Liver (tissue), 8 donors: ENCODE measurements at regions not wholly inside any gene's neighbourhood (a gene's known extent, or its start where the extent isn't known, plus 50 kb on each side); places are given as distances from the start of the nearest gene placed in this dataset.

Source experiments
- DNase-seq: peaks from one replicate; pipeline ENCODE4 v3.0.0-alpha.2; 2017; ENCODE audit warnings: low spot score
- H3K27ac ChIP-seq, 2 donors: one replicate each; pipeline ENCODE4 v1.7.0; 2013; ENCODE audit warnings: inconsistent platforms in 2 of 2, low read length in 2 of 2, control low read depth in 1 of 2, low read depth in 1 of 2, mild to moderate bottlenecking in 1 of 2
- H3K27me3 ChIP-seq, 4 donors: one replicate each; pipeline versions ENCODE4 v1.6.1 to v1.7.0; 2013; ENCODE audit warnings: low read length in 3 of 4, inconsistent platforms in 1 of 4, mild to moderate bottlenecking in 1 of 4, moderate library complexity in 1 of 4; ENCODE audit not compliant: control insufficient read depth in 4 of 4, insufficient read depth in 4 of 4
- H3K36me3 ChIP-seq, 4 donors: one replicate each; pipeline versions ENCODE4 v1.6.1 to v1.7.0; 2013; ENCODE audit warnings: low read length in 3 of 4, mild to moderate bottlenecking in 3 of 4, low read depth in 1 of 4, moderate library complexity in 1 of 4; ENCODE audit not compliant: control insufficient read depth in 4 of 4, insufficient read depth in 3 of 4
- H3K4me1 ChIP-seq, 4 donors: one replicate each; pipeline versions ENCODE4 v1.6.1 to v1.7.0; 2013; ENCODE audit warnings: low read length in 3 of 4, mild to moderate bottlenecking in 3 of 4, moderate library complexity in 1 of 4; ENCODE audit not compliant: control insufficient read depth in 4 of 4, insufficient read depth in 4 of 4
- H3K4me3 ChIP-seq, 3 donors: one replicate each; pipeline versions ENCODE4 v1.6.1 to v1.7.0; 2013; ENCODE audit warnings: low read length in 3 of 3, control low read depth in 1 of 3, low read depth in 1 of 3, mild to moderate bottlenecking in 1 of 3
- H3K9ac ChIP-seq, 2 donors: one replicate each; pipeline ENCODE4 v1.7.0; 2013; ENCODE audit warnings: low read length in 2 of 2, mild to moderate bottlenecking in 2 of 2, moderate library complexity in 2 of 2, control low read depth in 1 of 2, low read depth in 1 of 2
- H3K9me3 ChIP-seq, 4 donors: one replicate each; pipeline versions ENCODE4 v1.6.1 to v1.7.0; 2013; ENCODE audit warnings: low read length in 3 of 4; ENCODE audit not compliant: control insufficient read depth in 4 of 4
- ATF3 ChIP-seq: IDR thresholded peaks from 2 replicates; pipeline ENCODE4 v1.6.1; 2016; ENCODE audit warnings: antibody characterized with exemption
- CTCF ChIP-seq: fragments of 150-350 bp; IDR thresholded peaks from 2 replicates; pipeline ENCODE4 v1.5.1; 2017; ENCODE audit warnings: improper control_type of control experiment, low read depth, low read length; ENCODE audit not compliant: missing input control
- EGR1 ChIP-seq, 2 donors: IDR thresholded peaks; 2 replicates each; pipeline ENCODE4 v1.6.1; 2016 to 2018; ENCODE audit warnings: antibody characterized with exemption in 2 of 2, low read depth in 2 of 2
- FOXA1 ChIP-seq: IDR thresholded peaks from 2 replicates; pipeline ENCODE4 v1.6.1; 2016; ENCODE audit warnings: antibody characterized with exemption
- FOXA2 ChIP-seq: IDR thresholded peaks from 2 replicates; pipeline ENCODE4 v1.6.1; 2016; ENCODE audit warnings: antibody characterized with exemption
- GABPA ChIP-seq, 2 donors: IDR thresholded peaks in 1 of 2; conservative IDR thresholded peaks in 1 of 2; 2 replicates each; pipeline ENCODE4 v1.6.1; 2016; ENCODE audit warnings: antibody characterized with exemption in 2 of 2, mild to moderate bottlenecking in 1 of 2, moderate library complexity in 1 of 2
- HNF4A ChIP-seq, 2 donors: conservative IDR thresholded peaks; 2 replicates each; pipeline ENCODE4 v1.6.1; 2016; ENCODE audit warnings: antibody characterized with exemption in 2 of 2, mild to moderate bottlenecking in 2 of 2
- HNF4G ChIP-seq: IDR thresholded peaks from 2 replicates; pipeline ENCODE4 v1.6.1; 2016; ENCODE audit warnings: antibody characterized with exemption
- JUND ChIP-seq, 2 donors: IDR thresholded peaks; 2 replicates each; pipeline ENCODE4 v1.6.1; 2016; ENCODE audit warnings: antibody characterized with exemption in 2 of 2
- NR2F2 ChIP-seq: IDR thresholded peaks from 2 replicates; pipeline ENCODE4 v1.6.1; 2016; ENCODE audit warnings: antibody characterized with exemption
- RAD21 ChIP-seq, 2 donors: IDR thresholded peaks; 2 replicates each; pipeline ENCODE4 v1.6.1; 2016; ENCODE audit warnings: antibody characterized with exemption in 2 of 2, mild to moderate bottlenecking in 2 of 2
- RXRA ChIP-seq, 2 donors: IDR thresholded peaks; 2 replicates each; pipeline ENCODE4 v1.6.1; 2017 to 2018; ENCODE audit warnings: antibody characterized with exemption in 2 of 2, mild to moderate bottlenecking in 1 of 2
- SP1 ChIP-seq: IDR thresholded peaks from 2 replicates; pipeline ENCODE4 v1.6.1; 2018; ENCODE audit warnings: antibody characterized with exemption, mild to moderate bottlenecking
- TAF1 ChIP-seq: conservative IDR thresholded peaks from 2 replicates; pipeline ENCODE4 v1.6.1; 2016; ENCODE audit warnings: antibody characterized with exemption, mild to moderate bottlenecking
- YY1 ChIP-seq: IDR thresholded peaks from 2 replicates; pipeline ENCODE4 v1.6.1; 2016; ENCODE audit warnings: antibody characterized with exemption, mild to moderate bottlenecking
- ZBTB33 ChIP-seq: IDR thresholded peaks from 2 replicates; pipeline ENCODE4 v1.6.1; 2016; ENCODE audit warnings: antibody characterized with exemption
- WGBS: extraction: QIAGEN DNeasy Blood & Tissue Kit; methylation state at CpG from one replicate; pipeline ENCODE4 v1.1.7; 2013; 5-methylcytosine and 5-hydroxymethylcytosine counted together
- TF ChIP-seq, protein P1 (sequence below): IDR thresholded peaks from 2 replicates; pipeline ENCODE4 v1.6.1; 2016; ENCODE audit warnings: antibody characterized with exemption
- TF ChIP-seq, protein P2 (sequence below): IDR thresholded peaks from 2 replicates; pipeline ENCODE4 v1.6.1; 2016; ENCODE audit warnings: antibody characterized with exemption, mild to moderate bottlenecking
- donor health status: healthy.
- donor health status: healthy.
- donor health status: healthy.
- donor health status: healthy.
- donor health status: healthy.

DNA sequence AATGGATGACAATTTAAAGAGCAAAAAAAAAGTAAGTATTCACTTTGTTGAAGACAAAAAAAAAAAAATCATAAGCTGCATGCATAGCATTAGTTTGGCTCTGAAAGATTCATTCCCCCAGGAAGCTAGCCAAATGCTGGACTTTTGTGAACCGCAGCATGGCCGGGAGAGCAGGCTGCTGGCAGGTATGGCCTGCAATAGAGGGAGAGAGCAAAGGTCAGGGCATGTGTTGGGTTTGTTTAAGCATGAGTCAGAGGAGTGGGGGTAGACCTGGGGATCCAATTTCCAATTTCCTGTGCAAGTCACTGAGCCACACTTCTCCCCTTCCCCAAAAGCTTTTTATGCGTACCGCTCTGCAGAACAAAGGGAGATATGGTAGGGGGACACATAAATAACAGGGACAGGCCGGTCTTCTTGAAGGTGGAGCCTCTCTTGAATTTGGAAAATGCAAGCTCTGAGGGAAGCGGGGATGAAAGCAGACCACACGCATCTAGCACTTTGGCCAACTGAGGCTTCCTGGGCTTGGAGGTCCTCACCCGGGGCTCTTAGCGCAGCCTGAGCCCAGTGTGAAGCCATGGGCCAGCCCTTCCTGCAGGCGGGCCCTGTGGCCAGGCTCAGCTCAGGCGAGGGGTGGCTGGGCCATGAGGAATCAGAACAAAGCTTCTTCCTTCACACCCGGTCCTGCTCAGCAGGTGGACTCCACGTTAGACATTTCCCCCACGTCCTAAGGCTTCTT lies 171.1 kb downstream of the TOMM20 start:
- peak; percentile 90 for TF ChIP-seq HNF4G
- TF ChIP-seq, protein P1, sequence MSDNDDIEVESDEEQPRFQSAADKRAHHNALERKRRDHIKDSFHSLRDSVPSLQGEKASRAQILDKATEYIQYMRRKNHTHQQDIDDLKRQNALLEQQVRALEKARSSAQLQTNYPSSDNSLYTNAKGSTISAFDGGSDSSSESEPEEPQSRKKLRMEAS = peak; percentile 90
- TF ChIP-seq EGR1 (IDR thresholded peaks at IDR 0.05; ENCODE audit: low read depth in 2 of 2) = peak; percentile 15 to 82
- TF ChIP-seq TAF1 = no peak
- peak; percentile 81 for TF ChIP-seq NR2F2
- TF ChIP-seq SP1 = peak; percentile 94
- TF ChIP-seq FOXA1 = peak; percentile 50
- TF ChIP-seq, protein P2, sequence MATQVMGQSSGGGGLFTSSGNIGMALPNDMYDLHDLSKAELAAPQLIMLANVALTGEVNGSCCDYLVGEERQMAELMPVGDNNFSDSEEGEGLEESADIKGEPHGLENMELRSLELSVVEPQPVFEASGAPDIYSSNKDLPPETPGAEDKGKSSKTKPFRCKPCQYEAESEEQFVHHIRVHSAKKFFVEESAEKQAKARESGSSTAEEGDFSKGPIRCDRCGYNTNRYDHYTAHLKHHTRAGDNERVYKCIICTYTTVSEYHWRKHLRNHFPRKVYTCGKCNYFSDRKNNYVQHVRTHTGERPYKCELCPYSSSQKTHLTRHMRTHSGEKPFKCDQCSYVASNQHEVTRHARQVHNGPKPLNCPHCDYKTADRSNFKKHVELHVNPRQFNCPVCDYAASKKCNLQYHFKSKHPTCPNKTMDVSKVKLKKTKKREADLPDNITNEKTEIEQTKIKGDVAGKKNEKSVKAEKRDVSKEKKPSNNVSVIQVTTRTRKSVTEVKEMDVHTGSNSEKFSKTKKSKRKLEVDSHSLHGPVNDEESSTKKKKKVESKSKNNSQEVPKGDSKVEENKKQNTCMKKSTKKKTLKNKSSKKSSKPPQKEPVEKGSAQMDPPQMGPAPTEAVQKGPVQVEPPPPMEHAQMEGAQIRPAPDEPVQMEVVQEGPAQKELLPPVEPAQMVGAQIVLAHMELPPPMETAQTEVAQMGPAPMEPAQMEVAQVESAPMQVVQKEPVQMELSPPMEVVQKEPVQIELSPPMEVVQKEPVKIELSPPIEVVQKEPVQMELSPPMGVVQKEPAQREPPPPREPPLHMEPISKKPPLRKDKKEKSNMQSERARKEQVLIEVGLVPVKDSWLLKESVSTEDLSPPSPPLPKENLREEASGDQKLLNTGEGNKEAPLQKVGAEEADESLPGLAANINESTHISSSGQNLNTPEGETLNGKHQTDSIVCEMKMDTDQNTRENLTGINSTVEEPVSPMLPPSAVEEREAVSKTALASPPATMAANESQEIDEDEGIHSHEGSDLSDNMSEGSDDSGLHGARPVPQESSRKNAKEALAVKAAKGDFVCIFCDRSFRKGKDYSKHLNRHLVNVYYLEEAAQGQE = peak; percentile 83
- TF ChIP-seq ATF3 = peak; percentile 98
- TF ChIP-seq GABPA (IDR thresholded peaks at IDR 0.05 in 1 of 2, conservative IDR thresholded peaks at IDR 0.05 in 1 of 2) = peak in 1 of 2 donors; percentile 59
- no peak for TF ChIP-seq CTCF
- TF ChIP-seq YY1 = peak; percentile 83
- peak; percentile 99 for TF ChIP-seq JUND (IDR thresholded peaks at IDR 0.05)
- peak; percentile 91 to 94 for TF ChIP-seq HNF4A (conservative IDR thresholded peaks at IDR 0.05)
- TF ChIP-seq RAD21 (IDR thresholded peaks at IDR 0.05) = peak; percentile 69 to 76
- peak; percentile 98 for TF ChIP-seq RXRA (IDR thresholded peaks at IDR 0.05)
- peak; percentile 75 for TF ChIP-seq ZBTB33
- TF ChIP-seq FOXA2 = peak; percentile 53
- WGBS = 35% methylated on average over 14 of the region's 14 CpGs
- DNase-seq = no peak
- H3K9me3 ChIP-seq = no peaks in the 10 kb centered on the region
- H3K4me3 ChIP-seq = no peak overlapping the region
- H3K9ac ChIP-seq = peak overlapping the region; percentile 76
- peak overlapping the region; percentile 95 for H3K27ac ChIP-seq
- peaks cover 29 to 71% (median 54%) of the 10 kb centered on the region in 4 donors for H3K4me1 ChIP-seq
- no peaks in the 10 kb centered on the region for H3K36me3 ChIP-seq
- no peaks in the 10 kb centered on the region for H3K27me3 ChIP-seq
